A549 (cell line): ENCODE measurements at regions not wholly inside any gene's neighbourhood (a gene's known extent, or its start where the extent isn't known, plus 50 kb on each side); places are given as distances from the start of the nearest gene placed in this dataset.

Source experiments
- ATAC-seq, 2 experiments: fragments of 200-7000 bp in 1 of 2; fragments of >200 bp in 1 of 2; cut with Nextera tagmentation in 1 of 2; cut with Tn5 transposase in 1 of 2; 3 replicates each; pipeline versions ENCODE4 v1.8.0 to v1.9.1; 2018 to 2020; ENCODE audit warnings: mild to moderate bottlenecking in 1 of 2, moderate library complexity in 1 of 2
- CTCF ChIA-PET: fragments of 300-600 bp; sonication (Branson Sonifier 250); formaldehyde crosslinking; extraction: SDS; loops from one replicate; lab custom pipeline; 2021; ENCODE audit warnings: antibody characterized with exemption, inconsistent platforms; lab: Yijun Ruan, JAX
- POLR2A ChIA-PET: fragments of 350-600 bp; formaldehyde crosslinking; extraction: SDS; loops from one replicate; lab custom pipeline; 2021; ENCODE audit warnings: antibody characterized with exemption, inconsistent platforms; lab: Yijun Ruan, JAX
- DNase-seq, 2 experiments: peaks; one replicate each; pipeline versions ENCODE4 v3.0.0 to v3.0.0-alpha.2; 2011 to 2016; ENCODE audit warnings: low read depth in 1 of 2, low spot score in 1 of 2
- FAIRE-seq: peaks from 2 replicates; lab custom pipeline; 2011; peaks lifted over from hg19 to GRCh38; lab: Jason Lieb, UNC
- H3K27ac ChIP-seq, 2 experiments: fragments of >200 bp; sonication (Bioruptor Twin); formaldehyde crosslinking; 3 replicates each; pipeline ENCODE4 v1.5.1; 2016 to 2017
- H3K4me1 ChIP-seq: fragments of >200 bp; sonication (Bioruptor Twin); formaldehyde crosslinking; 3 replicates; pipeline ENCODE4 v1.6.1; 2016
- H3K4me2 ChIP-seq: fragments of >200 bp; sonication (Bioruptor Twin); formaldehyde crosslinking; 3 replicates; pipeline ENCODE4 v1.6.1; 2016
- H3K4me3 ChIP-seq: fragments of >200 bp; sonication (Bioruptor Twin); formaldehyde crosslinking; 3 replicates; pipeline ENCODE4 v1.5.1; 2016
- H3K9me3 ChIP-seq: fragments of >200 bp; sonication (Bioruptor Twin); formaldehyde crosslinking; 3 replicates; pipeline ENCODE4 v1.6.1; 2016
- ATOH8 ChIP-seq: fragments of 250-450 bp; sonication (Bioruptor Pico); IDR thresholded peaks from 2 replicates; pipeline ENCODE4 v1.5.0; 2020; ENCODE audit warnings: low read depth, mild to moderate bottlenecking, moderate library complexity
- BCL3 ChIP-seq: fragments of >200 bp; sonication (Bioruptor Twin); formaldehyde crosslinking; IDR thresholded peaks from 3 replicates; pipeline ENCODE4 v1.6.1; 2016
- BHLHE40 ChIP-seq: IDR thresholded peaks from 2 replicates; pipeline ENCODE4 v1.6.1; 2012; ENCODE audit warnings: low read depth, low read length, inconsistent platforms
- CBX8 ChIP-seq: fragments of 200-600 bp; sonication (generic); IDR thresholded peaks from 2 replicates; pipeline ENCODE4 v1.6.1; 2016
- CHD2 ChIP-seq: fragments of 150-350 bp; IDR thresholded peaks from 2 replicates; pipeline ENCODE4 v1.6.1; 2014; ENCODE audit warnings: low read length; ENCODE audit not compliant: partially characterized antibody
- CTCF ChIP-seq: fragments of >200 bp; sonication (Bioruptor Twin); formaldehyde crosslinking; IDR thresholded peaks from 3 replicates; pipeline ENCODE4 v1.5.1; 2016
- E2F6 ChIP-seq: IDR thresholded peaks from 2 replicates; pipeline ENCODE4 v1.6.1; 2012; ENCODE audit warnings: low read depth, borderline replicate concordance
- ESRRA ChIP-seq: fragments of 150-350 bp; IDR thresholded peaks from 2 replicates; pipeline ENCODE4 v1.6.1; 2014; ENCODE audit warnings: mild to moderate bottlenecking, low read length, borderline replicate concordance
- FOSB ChIP-seq: fragments of 250-450 bp; sonication (Bioruptor Pico); IDR thresholded peaks from 2 replicates; pipeline ENCODE4 v1.5.0; 2020; ENCODE audit warnings: mild to moderate bottlenecking, moderate library complexity
- FOSL2 ChIP-seq, 2 experiments: fragments of 450-650 bp in 1 of 2; fragments of >200 bp in 1 of 2; sonication (Bioruptor Twin) in 1 of 2; formaldehyde crosslinking; IDR thresholded peaks; 2 replicates each; pipeline versions ENCODE4 v1.5.0 to v1.6.1; 2016 to 2020; ENCODE audit warnings: mild to moderate bottlenecking in 1 of 2, moderate library complexity in 1 of 2
- FOXS1 ChIP-seq: fragments of 250-450 bp; sonication (Bioruptor Pico); IDR thresholded peaks from 2 replicates; pipeline ENCODE4 v1.5.0; 2020; ENCODE audit warnings: mild to moderate bottlenecking, moderate library complexity
- GATA3 ChIP-seq: IDR thresholded peaks from 2 replicates; pipeline ENCODE4 v1.6.1; 2012; ENCODE audit warnings: borderline replicate concordance
- HEYL ChIP-seq: fragments of 250-450 bp; sonication (Bioruptor Pico); IDR thresholded peaks from 2 replicates; pipeline ENCODE4 v1.8.0; 2021; ENCODE audit warnings: mild to moderate bottlenecking, moderate library complexity
- HOXA7 ChIP-seq: fragments of 250-450 bp; sonication (Bioruptor Pico); IDR thresholded peaks from 2 replicates; pipeline ENCODE4 v1.5.0; 2020; ENCODE audit warnings: mild to moderate bottlenecking, moderate library complexity
- HOXB13 ChIP-seq: fragments of 250-450 bp; sonication (Bioruptor Pico); IDR thresholded peaks from 2 replicates; pipeline ENCODE4 v1.5.0; 2020; ENCODE audit warnings: low read depth, mild to moderate bottlenecking, moderate library complexity
- HOXB5 ChIP-seq: fragments of 250-450 bp; sonication (Bioruptor Pico); IDR thresholded peaks from 2 replicates; pipeline ENCODE4 v1.5.0; 2020; ENCODE audit warnings: mild to moderate bottlenecking, moderate library complexity
- KDM1A ChIP-seq: fragments of 200-600 bp; sonication (generic); IDR thresholded peaks from 2 replicates; pipeline ENCODE4 v1.6.1; 2016; ENCODE audit warnings: low read depth, mild to moderate bottlenecking
- KDM5A ChIP-seq: fragments of 200-600 bp; sonication (generic); IDR thresholded peaks from 2 replicates; pipeline ENCODE4 v1.6.1; 2016; ENCODE audit warnings: antibody characterized with exemption, mild to moderate bottlenecking
- MAX ChIP-seq: IDR thresholded peaks from 2 replicates; pipeline ENCODE4 v1.6.1; 2012
- MAZ ChIP-seq: fragments of 150-350 bp; IDR thresholded peaks from 2 replicates; pipeline ENCODE4 v1.6.1; 2014; ENCODE audit warnings: antibody characterized with exemption, low read depth, low read length, borderline replicate concordance
- PBX3 ChIP-seq: IDR thresholded peaks from 2 replicates; pipeline ENCODE4 v1.6.1; 2012
- POLR2A ChIP-seq: IDR thresholded peaks from 2 replicates; pipeline ENCODE4 v1.6.1; 2012; ENCODE audit warnings: mild to moderate bottlenecking, low read length
- POLR2AphosphoS2 ChIP-seq: conservative IDR thresholded peaks from 2 replicates; pipeline ENCODE4 v1.6.1; 2012; ENCODE audit warnings: low read length, improper control_type of control experiment, inconsistent platforms
- RAD21 ChIP-seq, 2 experiments: fragments of >200 bp in 1 of 2; sonication (Bioruptor Twin) in 1 of 2; formaldehyde crosslinking in 1 of 2; IDR thresholded peaks in 1 of 2; conservative IDR thresholded peaks in 1 of 2; 2 replicates in 1 of 2; 3 replicates in 1 of 2; pipeline ENCODE4 v1.6.1; 2012 to 2018; ENCODE audit warnings: inconsistent platforms in 1 of 2
- REST ChIP-seq: fragments of 200-600 bp; sonication (generic); IDR thresholded peaks from 2 replicates; pipeline ENCODE4 v1.6.1; 2016; ENCODE audit warnings: antibody characterized with exemption, mild to moderate bottlenecking, moderate library complexity
- RFX5 ChIP-seq: fragments of 450-650 bp; IDR thresholded peaks from 2 replicates; pipeline ENCODE4 v1.7.1; 2014; ENCODE audit warnings: antibody characterized with exemption, mild to moderate bottlenecking, moderate library complexity
- SREBF2 ChIP-seq: fragments of 450-650 bp; IDR thresholded peaks from 2 replicates; pipeline ENCODE4 v1.6.1; 2014; ENCODE audit warnings: mild to moderate bottlenecking, moderate library complexity
- ZFP36 ChIP-seq: fragments of 450-650 bp; IDR thresholded peaks from 2 replicates; pipeline ENCODE4 v1.6.1; 2014; ENCODE audit warnings: borderline replicate concordance; ENCODE audit not compliant: partially characterized antibody
- ZNF302 ChIP-seq: fragments of 250-450 bp; sonication (Bioruptor Pico); IDR thresholded peaks from 2 replicates; pipeline ENCODE4 v1.9.0; 2021; ENCODE audit warnings: inconsistent platforms, mild to moderate bottlenecking, moderate library complexity
- WGBS: methylation state at CpG from one replicate; pipeline ENCODE4 v1.1.6; 2017; ENCODE audit errors: missing lambda C conversion rate; 5-methylcytosine and 5-hydroxymethylcytosine counted together

- ATAC-seq (no peak), FAIRE-seq (no peak), DNase-seq (no peak)
- no peak overlapping the region for H3K4me3 ChIP-seq
- no peaks in the 10 kb centered on the region for H3K9me3 ChIP-seq
- WGBS: 32% methylated on average over 8 of the region's 8 CpGs
- ChIA-PET CTCF (no interaction called here), POLR2A (no interaction called here)
- H3K27ac ChIP-seq: no peak overlapping the region
- H3K4me2 ChIP-seq: no peak overlapping the region
- H3K4me1 ChIP-seq: no peaks in the 10 kb centered on the region
- TF ChIP-seq ZFP36 (no peak), HOXB13 (CRISPR knock-in tag) (no peak), E2F6 (no peak), POLR2AphosphoS2 (no peak), MAX (no peak), ESRRA (no peak), KDM5A (no peak), PBX3 (no peak), POLR2A (no peak), ATOH8 (CRISPR knock-in tag) (no peak), CHD2 (no peak), CTCF (no peak), SREBF2 (no peak), HEYL (CRISPR knock-in tag) (no peak), GATA3 (no peak), RAD21 (conservative IDR thresholded peaks at IDR 0.05 in 1 of 2, IDR thresholded peaks at IDR 0.05 in 1 of 2) (no peak), MAZ (no peak), RFX5 (no peak), HOXB5 (CRISPR knock-in tag) (no peak), CBX8 (no peak)
Observed at GRCh38 chr4:138707746-138708677, 307.6 kb upstream of the NOCT start.

- ChIA-PET CTCF (no interaction called here), POLR2A (no interaction called here)
- WGBS: 0% methylated on average over 2 of the region's 2 CpGs
- H3K9me3 ChIP-seq: no peaks in the 10 kb centered on the region
- FAIRE-seq (no peak), DNase-seq (no peak), ATAC-seq (no peak)
- H3K4me2 ChIP-seq: no peak overlapping the region
- H3K4me1 ChIP-seq: no peaks in the 10 kb centered on the region
- H3K4me3 ChIP-seq: no peak overlapping the region
- no peak overlapping the region for H3K27ac ChIP-seq
- no peak for TF ChIP-seq FOSB (CRISPR knock-in tag)
- TF ChIP-seq CHD2: no peak
- no peak for TF ChIP-seq BHLHE40
- no peak for TF ChIP-seq BCL3
- no peak for TF ChIP-seq REST
- TF ChIP-seq ZNF302 (CRISPR knock-in tag): no peak
- no peak for TF ChIP-seq MAZ
- no peak for TF ChIP-seq FOSL2 (IDR thresholded peaks at IDR 0.05)
- no peak for TF ChIP-seq FOSL2 (CRISPR knock-in tag; IDR thresholded peaks at IDR 0.05)
- TF ChIP-seq KDM1A: no peak
- no peak for TF ChIP-seq FOXS1 (CRISPR knock-in tag)
- no peak for TF ChIP-seq HOXA7 (CRISPR knock-in tag)
Observed at GRCh38 chr4:138706201-138706600, 309.4 kb upstream of the NOCT start.
